Hippocampal formation (tissue), 2 donors: ENCODE measurements at regions not wholly inside any gene's neighbourhood (a gene's known extent, or its start where the extent isn't known, plus 50 kb on each side); places are given as distances from the start of the nearest gene placed in this dataset.
A peak's percentile ranks its signal among the peaks of the same experiment; 100 is the strongest.
"Not testable (repeated sequence)": the region's sequence is repeated elsewhere in the genome, so short reads cannot be mapped to it uniquely, and the experiment has no call there.

Source experiments
- DNase-seq, 2 donors: peaks; one replicate each; lab custom pipeline; 2025; lab: John Stamatoyannopoulos, UW

DNA sequence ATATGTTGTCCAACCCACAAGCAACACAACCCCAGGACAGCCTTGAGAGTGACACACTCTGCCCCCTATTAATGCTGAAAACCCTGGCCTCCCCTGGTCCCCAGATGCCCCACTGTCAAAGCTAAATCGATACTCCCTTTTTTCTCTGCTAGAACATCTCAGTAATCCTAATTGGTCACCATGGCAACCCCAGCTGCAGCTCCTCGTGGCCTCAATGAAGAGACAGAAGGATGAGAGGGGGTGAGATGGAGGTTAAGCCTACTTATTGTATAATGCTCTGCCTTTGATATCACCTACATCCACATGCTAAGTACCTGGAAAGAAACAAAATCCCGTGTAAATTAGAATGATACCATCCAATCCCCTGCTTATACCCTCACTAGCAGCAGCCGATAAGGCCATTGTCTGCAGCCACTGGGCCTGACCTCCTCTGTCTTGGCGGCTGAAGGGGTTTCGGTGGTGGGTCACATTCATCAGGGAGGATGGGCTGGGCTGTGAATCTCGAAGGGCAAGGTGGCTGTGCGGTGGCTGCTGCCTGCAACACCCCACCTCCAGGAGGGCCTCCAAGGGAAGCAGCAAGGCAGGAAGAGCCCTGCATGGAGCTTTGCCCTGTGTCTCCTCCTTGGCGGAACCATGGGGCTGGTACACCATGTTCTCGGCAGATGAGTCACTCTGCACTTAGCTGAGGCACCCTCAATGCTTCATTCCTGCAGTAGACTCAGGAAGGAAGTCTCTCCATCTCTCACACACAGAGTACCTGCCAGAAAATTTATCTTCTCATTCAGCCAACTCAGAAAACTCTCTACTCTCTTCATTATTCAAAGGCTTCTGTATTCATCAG lies 399.5 kb downstream of the BUD13 start:
- DNase-seq: no peak

- no peak for DNase-seq
Measured at GRCh38 chr11:116371146-116371545, 401.6 kb downstream of the BUD13 start.

GRCh38 chr11:116368784-116369183 lies 404.0 kb downstream of the BUD13 start:
- DNase-seq: no peak

DNA sequence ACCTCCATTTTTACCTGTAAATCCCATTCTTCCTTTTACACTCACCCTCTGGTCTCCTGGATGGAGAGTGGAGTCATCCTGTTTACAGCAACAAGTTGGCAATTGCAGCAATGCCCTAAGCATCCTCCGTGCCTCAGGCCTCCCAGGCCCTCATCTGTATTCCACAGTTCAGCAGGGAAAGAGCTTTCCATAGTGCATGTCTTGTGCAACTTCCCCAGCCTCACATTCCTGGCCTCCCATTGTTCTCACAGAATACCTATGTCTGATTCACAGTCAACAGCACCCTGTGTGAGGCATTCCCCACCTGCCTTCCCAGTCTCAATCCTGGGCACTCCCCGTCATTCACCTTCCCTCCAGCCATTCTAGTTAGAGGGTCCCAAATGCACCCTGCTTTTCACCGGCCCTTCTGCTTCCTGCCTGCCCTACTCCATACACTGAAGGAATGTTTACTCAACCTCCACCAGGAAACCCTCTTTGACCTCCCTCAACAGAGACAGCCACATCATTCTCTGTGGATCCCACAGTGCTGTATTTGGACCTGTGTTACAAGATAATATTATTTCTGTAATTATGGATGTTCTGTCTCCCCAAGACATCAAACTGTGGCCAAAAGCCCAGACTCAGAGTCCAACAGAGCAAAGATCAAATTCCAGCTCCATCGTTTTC lies 405.7 kb downstream of the BUD13 start:
- no peak for DNase-seq

- DNase-seq: no peak
Measured at GRCh38 chr11:116366451-116366850, 406.3 kb downstream of the BUD13 start.

- DNase-seq: not testable (repeated sequence)
Measured at GRCh38 chr11:116364925-116365324, 407.9 kb downstream of the BUD13 start.

- DNase-seq: no peak
Measured at GRCh38 chr11:116364348-116364747, 408.4 kb downstream of the BUD13 start.

DNA sequence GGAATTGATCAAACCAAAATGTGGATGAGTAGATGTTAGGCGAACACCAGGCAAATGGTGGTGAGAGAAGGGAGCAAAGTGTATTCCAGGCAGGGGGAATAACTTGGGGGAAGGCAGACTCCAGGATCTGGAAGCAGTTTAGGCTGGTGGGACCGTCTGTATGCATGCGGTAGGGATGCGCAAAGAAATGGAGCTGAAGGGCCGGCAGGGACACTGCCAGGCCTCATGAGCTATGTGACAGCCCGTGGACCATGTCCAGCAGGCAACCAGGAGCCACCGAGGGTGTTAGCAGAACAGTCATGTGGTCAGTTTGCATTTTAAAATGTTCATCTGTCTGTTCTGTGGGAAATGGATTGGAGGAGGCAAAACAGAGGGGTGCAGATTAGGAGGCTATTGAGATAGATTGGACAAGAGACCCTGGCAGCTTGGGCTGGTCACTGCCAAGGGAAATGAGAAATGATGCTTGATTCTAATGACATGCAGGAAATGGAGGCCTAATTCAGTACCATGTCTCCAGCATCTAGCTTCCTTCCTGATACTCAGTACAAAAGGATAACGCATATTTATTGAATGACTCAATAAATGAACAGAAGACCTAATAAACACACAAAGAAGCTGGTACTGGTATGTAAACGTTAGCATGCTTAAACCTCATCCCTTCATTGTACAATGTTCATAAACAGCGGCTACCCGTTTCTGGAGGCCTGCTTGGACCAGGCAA lies 412.4 kb downstream of the BUD13 start:
- DNase-seq: no peak

DNA sequence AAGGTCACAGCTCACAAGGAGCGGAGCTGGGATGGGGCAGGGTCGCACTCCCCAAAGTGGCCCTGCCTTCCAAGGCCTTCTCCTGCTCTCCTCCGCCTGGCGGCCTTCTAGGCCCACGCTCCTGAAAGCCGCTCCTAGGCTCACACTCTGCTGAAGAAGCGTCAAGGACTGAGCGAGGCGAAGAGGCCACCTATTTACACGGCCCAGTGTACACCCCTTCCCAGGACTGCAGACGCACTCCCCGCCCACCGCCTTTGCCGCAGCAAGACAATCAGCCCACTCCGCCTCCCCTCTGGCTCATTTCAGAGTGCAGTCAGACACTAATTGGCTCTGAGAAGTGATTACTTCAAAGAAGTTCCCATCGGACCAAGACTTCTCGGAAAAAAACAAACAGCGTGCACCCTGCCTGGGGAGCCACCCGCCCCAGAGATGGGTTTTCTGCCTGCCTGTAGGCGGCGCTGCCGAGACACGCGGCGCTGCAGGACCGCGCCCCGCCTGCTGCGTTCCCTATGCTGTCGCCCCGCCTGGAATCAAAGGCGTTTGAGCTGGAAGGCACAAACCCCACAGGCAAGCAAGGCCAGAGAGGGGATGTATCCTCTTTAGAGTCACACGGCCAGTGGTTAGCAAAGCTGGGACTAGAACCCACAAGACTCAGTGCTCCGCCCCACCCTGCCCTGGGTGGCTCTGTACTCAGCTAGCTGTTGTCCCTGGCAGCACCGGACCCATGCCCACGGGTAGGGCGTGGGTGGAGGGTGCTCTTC lies 414.8 kb downstream of the BUD13 start:
- no peak for DNase-seq

GRCh38 chr11:116356451-116356850 lies 416.3 kb downstream of the BUD13 start:
- no peak for DNase-seq

DNA sequence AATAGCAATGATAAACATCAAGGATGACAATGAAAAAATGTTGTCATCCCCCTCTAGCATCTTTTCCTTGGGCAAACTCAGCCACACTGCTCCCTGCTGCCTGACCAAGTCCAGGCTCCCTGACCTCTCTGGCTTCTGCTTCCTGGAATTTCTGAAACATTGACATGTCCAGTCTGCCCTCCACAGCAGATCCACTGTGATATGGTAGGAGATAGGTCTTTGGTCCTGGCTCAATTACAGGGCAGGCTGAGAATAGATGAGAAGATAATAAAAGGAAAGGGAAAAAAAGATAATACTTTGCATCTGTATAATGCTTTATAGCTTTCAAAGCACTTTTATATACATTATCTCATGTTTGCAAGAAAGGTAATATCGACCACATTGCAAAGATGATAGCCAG lies 417.7 kb downstream of the BUD13 start:
- no peak for DNase-seq

GRCh38 chr11:116353589-116353988 lies 419.2 kb downstream of the BUD13 start:
- DNase-seq: no peak

- no peak for DNase-seq
Measured at GRCh38 chr11:116352881-116353280, 419.9 kb downstream of the BUD13 start.

DNA sequence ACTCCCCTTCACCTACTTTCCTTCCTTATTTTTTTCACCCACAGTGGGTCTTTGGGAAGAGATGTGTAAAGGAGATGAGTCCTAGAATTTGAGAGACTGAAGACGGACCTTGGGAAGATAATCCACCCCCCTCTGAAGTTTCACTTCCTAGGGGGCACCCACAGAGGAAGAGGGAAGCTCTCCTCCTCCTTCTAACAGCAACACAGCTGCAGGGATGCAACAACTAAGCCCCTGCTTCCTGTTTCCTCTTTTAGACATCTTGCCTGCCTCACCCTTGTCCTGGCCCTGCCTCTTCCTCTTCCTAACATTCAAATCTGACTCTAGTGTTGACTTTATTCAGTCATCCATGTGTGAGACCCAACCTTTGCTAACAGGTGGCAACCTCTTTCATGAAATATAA lies 424.6 kb downstream of the BUD13 start:
- DNase-seq: peak; percentile 24 to 25

DNA sequence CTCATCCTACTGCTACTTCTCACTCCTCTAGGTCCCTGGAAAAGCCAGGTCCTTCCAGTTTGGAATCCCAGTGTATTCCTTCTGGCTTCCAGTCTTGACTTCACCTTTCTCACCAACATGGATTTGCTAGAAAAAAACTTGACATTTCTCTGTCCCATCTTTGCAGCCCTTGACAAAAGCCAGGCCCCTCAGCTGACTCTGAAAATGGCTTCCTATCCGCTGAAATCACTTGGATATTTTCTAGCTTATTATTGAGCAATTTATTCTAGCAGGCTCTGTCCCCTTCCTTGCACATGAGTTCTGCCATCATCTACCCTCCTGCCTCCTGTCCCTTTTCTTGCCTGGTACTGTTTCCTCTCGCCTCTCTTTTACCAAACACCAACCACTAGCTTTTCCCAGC lies 427.2 kb downstream of the BUD13 start:
- DNase-seq: no peak

DNA sequence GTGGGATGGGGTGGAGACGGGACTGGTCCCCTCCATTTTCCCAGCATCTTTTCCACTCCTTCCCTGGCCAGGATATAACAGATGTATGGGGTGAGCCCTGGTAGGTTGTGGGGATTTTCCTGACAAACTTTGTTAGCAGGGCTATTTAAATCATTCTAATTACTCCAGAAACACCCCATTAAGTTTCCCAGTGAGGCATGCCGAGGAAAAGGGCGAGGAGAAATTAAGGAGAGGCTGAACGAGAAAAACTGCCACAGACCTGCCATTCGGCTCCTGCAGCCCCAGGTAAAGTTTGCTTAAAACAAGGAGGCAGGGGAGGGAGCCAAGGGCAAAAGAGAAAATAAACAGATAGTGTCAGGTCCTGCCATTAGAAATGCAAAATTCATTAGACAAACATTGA lies 428.2 kb downstream of the BUD13 start:
- DNase-seq: no peak

- no peak for DNase-seq
Measured at GRCh38 chr11:116343270-116343669, 429.5 kb downstream of the BUD13 start.

DNA sequence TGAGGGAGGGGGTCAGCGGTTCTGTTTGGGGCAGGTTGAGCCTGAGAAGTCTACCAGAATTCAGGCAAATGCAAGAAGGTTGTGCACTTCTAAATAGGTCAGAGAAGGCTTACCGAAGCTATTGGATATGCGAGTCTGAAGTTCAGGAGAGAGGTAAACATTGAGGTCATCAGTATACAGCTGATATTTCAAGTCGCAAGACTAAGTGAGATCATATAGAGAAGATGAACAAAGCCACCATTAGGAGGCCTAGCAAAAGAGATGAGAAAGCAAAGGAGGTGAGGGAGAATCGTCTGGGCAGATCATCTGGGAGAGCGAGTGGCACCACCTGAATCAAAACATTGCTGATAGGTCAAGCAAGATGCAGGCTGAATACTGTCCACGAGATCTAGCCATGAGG lies 430.6 kb downstream of the BUD13 start:
- no peak for DNase-seq

- no peak for DNase-seq
Measured at GRCh38 chr11:116339306-116340098, 433.3 kb downstream of the BUD13 start.

- not testable (repeated sequence) for DNase-seq
Measured at GRCh38 chr11:116338500-116338899, 434.3 kb downstream of the BUD13 start.

GRCh38 chr11:116336540-116336939 lies 436.2 kb downstream of the BUD13 start:
- DNase-seq: no peak
